ENCODE measurements at regions not wholly inside any gene's neighbourhood (a gene's known extent, or its start where the extent isn't known, plus 50 kb on each side); places are given as distances from the start of the nearest gene placed in this dataset.
"Not testable (repeated sequence)": the region's sequence is repeated elsewhere in the genome, so short reads cannot be mapped to it uniquely, and the experiment has no call there.

DNA sequence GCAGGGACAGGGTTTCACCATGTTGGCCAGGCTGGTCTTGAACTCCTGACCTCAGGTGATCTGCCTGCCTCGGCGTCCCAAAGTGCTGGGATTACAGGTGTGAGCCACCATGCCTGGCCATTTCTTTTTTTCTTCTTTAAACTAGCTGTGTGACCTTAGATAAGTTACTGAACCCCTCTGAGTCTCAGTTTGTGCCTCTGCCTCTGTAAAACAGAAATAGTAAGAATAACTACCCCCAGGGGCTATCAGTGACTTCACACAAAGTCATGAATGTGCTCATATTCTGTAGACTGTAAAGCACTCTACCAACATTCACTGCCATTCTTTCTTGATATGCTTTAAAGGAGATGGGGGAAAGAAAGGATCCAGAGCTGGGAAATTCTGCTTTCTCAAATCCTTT lies 120.7 kb downstream of the RPLP1 start:
- not testable (repeated sequence) for TF ChIP-seq TCF7L2 (IDR thresholded peaks at IDR 0.05; ENCODE audit: low read depth, low read length)
- TF ChIP-seq, protein P1, sequence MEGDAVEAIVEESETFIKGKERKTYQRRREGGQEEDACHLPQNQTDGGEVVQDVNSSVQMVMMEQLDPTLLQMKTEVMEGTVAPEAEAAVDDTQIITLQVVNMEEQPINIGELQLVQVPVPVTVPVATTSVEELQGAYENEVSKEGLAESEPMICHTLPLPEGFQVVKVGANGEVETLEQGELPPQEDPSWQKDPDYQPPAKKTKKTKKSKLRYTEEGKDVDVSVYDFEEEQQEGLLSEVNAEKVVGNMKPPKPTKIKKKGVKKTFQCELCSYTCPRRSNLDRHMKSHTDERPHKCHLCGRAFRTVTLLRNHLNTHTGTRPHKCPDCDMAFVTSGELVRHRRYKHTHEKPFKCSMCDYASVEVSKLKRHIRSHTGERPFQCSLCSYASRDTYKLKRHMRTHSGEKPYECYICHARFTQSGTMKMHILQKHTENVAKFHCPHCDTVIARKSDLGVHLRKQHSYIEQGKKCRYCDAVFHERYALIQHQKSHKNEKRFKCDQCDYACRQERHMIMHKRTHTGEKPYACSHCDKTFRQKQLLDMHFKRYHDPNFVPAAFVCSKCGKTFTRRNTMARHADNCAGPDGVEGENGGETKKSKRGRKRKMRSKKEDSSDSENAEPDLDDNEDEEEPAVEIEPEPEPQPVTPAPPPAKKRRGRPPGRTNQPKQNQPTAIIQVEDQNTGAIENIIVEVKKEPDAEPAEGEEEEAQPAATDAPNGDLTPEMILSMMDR (IDR thresholded peaks at IDR 0.05): not testable (repeated sequence)
